ENCODE measurements at regions not wholly inside any gene's neighbourhood (a gene's known extent, or its start where the extent isn't known, plus 50 kb on each side); places are given as distances from the start of the nearest gene placed in this dataset.

GRCh38 chr12:47023953-47024352 lies 55.5 kb upstream of the PCED1B start:
- Histone ChIP-seq H3K9ac (ENCODE audit: control insufficient read depth, extremely low read depth, insufficient read depth, low read length) (no peak overlapping the region), H3K27me3 (ENCODE audit: control insufficient read depth, extremely low read depth, insufficient read depth, low read length) (no peaks in the 10 kb centered on the region), H2AFZ (ENCODE audit: control insufficient read depth, low read length) (no peak overlapping the region), H4K20me1 (ENCODE audit: control insufficient read depth, extremely low read depth, insufficient read depth, low read length) (no peaks in the 10 kb centered on the region), H3K9me1 (ENCODE audit: control insufficient read depth, extremely low read depth, insufficient read depth, low read length) (no peaks in the 10 kb centered on the region), H3K4me2 (ENCODE audit: control insufficient read depth, extremely low read depth, insufficient read depth, low read depth, low read length) (no peak overlapping the region), H3K9me3 (ENCODE audit: control insufficient read depth, low read depth, low read length) (no peaks in the 10 kb centered on the region), H3K27ac (ENCODE audit: control insufficient read depth, insufficient read depth, low read length) (no peak overlapping the region), H3K4me1 (ENCODE audit: control insufficient read depth, extremely low read depth, insufficient read depth, low read length) (peaks cover 27% of the 10 kb centered on the region), H3K36me3 (ENCODE audit: control insufficient read depth in 2 of 2, extremely low read depth in 1 of 2, insufficient read depth in 2 of 2, low read length in 2 of 2) (no peaks in the 10 kb centered on the region), H3K4me3 (ENCODE audit: control insufficient read depth in 2 of 3, extremely low read depth in 1 of 3, insufficient read depth in 2 of 3, low read depth in 1 of 3, low read length in 3 of 3) (no peak overlapping the region), H3K79me2 (ENCODE audit: control insufficient read depth, insufficient read depth, low read length) (no peaks in the 10 kb centered on the region)
- dilution Hi-C loops (cut with MboI; ENCODE audit: extremely low pct_ligation_motif_present, low sequenced_read_pairs) = no loop called here
- TF ChIP-seq EZH2 (IDR thresholded peaks at IDR 0.05; ENCODE audit: low read length) = no peak
- TF ChIP-seq, protein P1, sequence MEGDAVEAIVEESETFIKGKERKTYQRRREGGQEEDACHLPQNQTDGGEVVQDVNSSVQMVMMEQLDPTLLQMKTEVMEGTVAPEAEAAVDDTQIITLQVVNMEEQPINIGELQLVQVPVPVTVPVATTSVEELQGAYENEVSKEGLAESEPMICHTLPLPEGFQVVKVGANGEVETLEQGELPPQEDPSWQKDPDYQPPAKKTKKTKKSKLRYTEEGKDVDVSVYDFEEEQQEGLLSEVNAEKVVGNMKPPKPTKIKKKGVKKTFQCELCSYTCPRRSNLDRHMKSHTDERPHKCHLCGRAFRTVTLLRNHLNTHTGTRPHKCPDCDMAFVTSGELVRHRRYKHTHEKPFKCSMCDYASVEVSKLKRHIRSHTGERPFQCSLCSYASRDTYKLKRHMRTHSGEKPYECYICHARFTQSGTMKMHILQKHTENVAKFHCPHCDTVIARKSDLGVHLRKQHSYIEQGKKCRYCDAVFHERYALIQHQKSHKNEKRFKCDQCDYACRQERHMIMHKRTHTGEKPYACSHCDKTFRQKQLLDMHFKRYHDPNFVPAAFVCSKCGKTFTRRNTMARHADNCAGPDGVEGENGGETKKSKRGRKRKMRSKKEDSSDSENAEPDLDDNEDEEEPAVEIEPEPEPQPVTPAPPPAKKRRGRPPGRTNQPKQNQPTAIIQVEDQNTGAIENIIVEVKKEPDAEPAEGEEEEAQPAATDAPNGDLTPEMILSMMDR (optimal IDR thresholded peaks at IDR 0.05 in 1 of 3, IDR thresholded peaks at IDR 0.05 in 1 of 3, conservative IDR thresholded peaks at IDR 0.05 in 1 of 3; ENCODE audit: extremely low read depth in 1 of 3, insufficient read depth in 2 of 3, low read length in 3 of 3) = no peak
- DNase-seq (ENCODE audit: low read depth, low spot score) (no peak), FAIRE-seq (no peak)

- Histone ChIP-seq H3K4me2 (ENCODE audit: control insufficient read depth, extremely low read depth, insufficient read depth, low read depth, low read length) (no peak overlapping the region), H2AFZ (ENCODE audit: control insufficient read depth, low read length) (no peak overlapping the region), H3K9ac (ENCODE audit: control insufficient read depth, extremely low read depth, insufficient read depth, low read length) (no peak overlapping the region), H3K9me1 (ENCODE audit: control insufficient read depth, extremely low read depth, insufficient read depth, low read length) (no peaks in the 10 kb centered on the region), H3K9me3 (ENCODE audit: control insufficient read depth, low read depth, low read length) (no peaks in the 10 kb centered on the region), H3K4me1 (ENCODE audit: control insufficient read depth, extremely low read depth, insufficient read depth, low read length) (peaks cover 23% of the 10 kb centered on the region), H3K4me3 (ENCODE audit: control insufficient read depth in 2 of 3, extremely low read depth in 1 of 3, insufficient read depth in 2 of 3, low read depth in 1 of 3, low read length in 3 of 3) (no peak overlapping the region), H3K27ac (ENCODE audit: control insufficient read depth, insufficient read depth, low read length) (no peak overlapping the region), H3K27me3 (ENCODE audit: control insufficient read depth, extremely low read depth, insufficient read depth, low read length) (no peaks in the 10 kb centered on the region), H4K20me1 (ENCODE audit: control insufficient read depth, extremely low read depth, insufficient read depth, low read length) (no peaks in the 10 kb centered on the region), H3K79me2 (ENCODE audit: control insufficient read depth, insufficient read depth, low read length) (no peaks in the 10 kb centered on the region), H3K36me3 (ENCODE audit: control insufficient read depth in 2 of 2, extremely low read depth in 1 of 2, insufficient read depth in 2 of 2, low read length in 2 of 2) (no peaks in the 10 kb centered on the region)
- dilution Hi-C loops (cut with MboI; ENCODE audit: extremely low pct_ligation_motif_present, low sequenced_read_pairs) = no loop called here
- DNase-seq (ENCODE audit: low read depth, low spot score) (no peak), FAIRE-seq (no peak)
- no peak for TF ChIP-seq EZH2 (IDR thresholded peaks at IDR 0.05; ENCODE audit: low read length)
- TF ChIP-seq, protein P1 (optimal IDR thresholded peaks at IDR 0.05 in 1 of 3, IDR thresholded peaks at IDR 0.05 in 1 of 3, conservative IDR thresholded peaks at IDR 0.05 in 1 of 3; ENCODE audit: extremely low read depth in 1 of 3, insufficient read depth in 2 of 3, low read length in 3 of 3) = no peak
Observed at GRCh38 chr12:47024463-47024862, 55.0 kb upstream of the PCED1B start.
